ENCODE measurements at regions not wholly inside any gene's neighbourhood (a gene's known extent, or its start where the extent isn't known, plus 50 kb on each side); places are given as distances from the start of the nearest gene placed in this dataset.

DNA sequence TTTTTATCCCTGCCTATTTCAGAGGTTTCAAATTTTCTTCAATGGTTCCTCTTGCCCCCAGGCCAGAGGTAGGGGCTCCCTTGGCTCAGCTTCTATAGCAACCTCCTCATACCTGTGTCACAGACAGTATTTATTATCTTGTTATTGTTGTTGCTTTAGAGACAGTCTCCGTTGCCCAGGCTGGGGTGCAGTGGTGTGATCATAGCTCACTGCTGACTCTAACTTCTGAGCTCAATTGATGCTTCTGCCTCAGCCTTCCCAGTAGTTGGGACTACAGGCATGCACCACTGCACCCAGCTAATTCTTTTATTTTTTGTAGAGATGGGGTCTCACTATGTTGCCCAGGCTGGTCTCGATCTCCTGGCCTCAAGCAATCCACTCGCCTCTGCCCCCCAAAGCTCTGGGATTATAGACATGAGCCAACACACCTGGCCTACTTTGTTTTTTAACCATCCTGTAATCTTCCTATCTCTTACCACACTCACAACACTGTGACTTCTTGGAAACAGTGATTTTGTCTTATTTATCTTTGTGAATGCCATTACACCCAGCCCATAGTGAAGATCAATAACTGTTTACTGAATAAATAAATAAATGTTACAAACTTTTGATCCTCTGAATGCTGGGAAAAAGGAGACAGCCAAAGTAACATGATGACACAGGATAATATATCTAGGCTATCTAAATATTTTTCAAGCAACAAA lies 95.9 kb downstream of the PHLDA1 start (continued):
- TF ChIP-seq HNF4G (IDR thresholded peaks at IDR 0.05): no peak
- TF ChIP-seq, protein P1, sequence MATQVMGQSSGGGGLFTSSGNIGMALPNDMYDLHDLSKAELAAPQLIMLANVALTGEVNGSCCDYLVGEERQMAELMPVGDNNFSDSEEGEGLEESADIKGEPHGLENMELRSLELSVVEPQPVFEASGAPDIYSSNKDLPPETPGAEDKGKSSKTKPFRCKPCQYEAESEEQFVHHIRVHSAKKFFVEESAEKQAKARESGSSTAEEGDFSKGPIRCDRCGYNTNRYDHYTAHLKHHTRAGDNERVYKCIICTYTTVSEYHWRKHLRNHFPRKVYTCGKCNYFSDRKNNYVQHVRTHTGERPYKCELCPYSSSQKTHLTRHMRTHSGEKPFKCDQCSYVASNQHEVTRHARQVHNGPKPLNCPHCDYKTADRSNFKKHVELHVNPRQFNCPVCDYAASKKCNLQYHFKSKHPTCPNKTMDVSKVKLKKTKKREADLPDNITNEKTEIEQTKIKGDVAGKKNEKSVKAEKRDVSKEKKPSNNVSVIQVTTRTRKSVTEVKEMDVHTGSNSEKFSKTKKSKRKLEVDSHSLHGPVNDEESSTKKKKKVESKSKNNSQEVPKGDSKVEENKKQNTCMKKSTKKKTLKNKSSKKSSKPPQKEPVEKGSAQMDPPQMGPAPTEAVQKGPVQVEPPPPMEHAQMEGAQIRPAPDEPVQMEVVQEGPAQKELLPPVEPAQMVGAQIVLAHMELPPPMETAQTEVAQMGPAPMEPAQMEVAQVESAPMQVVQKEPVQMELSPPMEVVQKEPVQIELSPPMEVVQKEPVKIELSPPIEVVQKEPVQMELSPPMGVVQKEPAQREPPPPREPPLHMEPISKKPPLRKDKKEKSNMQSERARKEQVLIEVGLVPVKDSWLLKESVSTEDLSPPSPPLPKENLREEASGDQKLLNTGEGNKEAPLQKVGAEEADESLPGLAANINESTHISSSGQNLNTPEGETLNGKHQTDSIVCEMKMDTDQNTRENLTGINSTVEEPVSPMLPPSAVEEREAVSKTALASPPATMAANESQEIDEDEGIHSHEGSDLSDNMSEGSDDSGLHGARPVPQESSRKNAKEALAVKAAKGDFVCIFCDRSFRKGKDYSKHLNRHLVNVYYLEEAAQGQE (IDR thresholded peaks at IDR 0.05): peak; percentile 51

DNA sequence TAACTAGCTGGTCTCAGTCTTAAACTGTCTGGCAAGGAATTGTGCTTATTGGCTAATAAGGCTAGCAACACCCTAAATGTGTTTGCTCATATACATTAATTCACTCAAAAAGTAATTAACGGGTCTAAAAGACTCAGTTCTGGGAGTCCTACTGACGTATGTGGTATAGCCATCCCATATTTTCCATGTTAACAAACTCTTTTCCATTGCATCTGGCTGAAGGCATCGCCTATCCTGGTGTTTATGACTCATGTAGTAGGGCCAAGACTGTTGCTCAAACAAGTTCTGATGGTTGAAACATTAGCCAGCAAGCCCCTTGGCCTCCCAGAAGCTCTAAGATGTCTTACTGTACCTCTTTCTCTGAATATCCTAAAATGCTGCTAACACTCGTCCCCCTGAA lies 98.5 kb downstream of the PHLDA1 start:
- TF ChIP-seq RXRA (IDR thresholded peaks at IDR 0.05) (no peak), FOXA2 (IDR thresholded peaks at IDR 0.05) (no peak), HNF4G (IDR thresholded peaks at IDR 0.05) (no peak), EGR1 (IDR thresholded peaks at IDR 0.05; ENCODE audit: low read depth in 2 of 2) (no peak), JUND (IDR thresholded peaks at IDR 0.05) (no peak), SP1 (IDR thresholded peaks at IDR 0.05) (no peak), YY1 (IDR thresholded peaks at IDR 0.05) (no peak), NR2F2 (IDR thresholded peaks at IDR 0.05) (no peak), TAF1 (conservative IDR thresholded peaks at IDR 0.05) (no peak), FOXA1 (IDR thresholded peaks at IDR 0.05) (no peak)
- TF ChIP-seq, protein P2, sequence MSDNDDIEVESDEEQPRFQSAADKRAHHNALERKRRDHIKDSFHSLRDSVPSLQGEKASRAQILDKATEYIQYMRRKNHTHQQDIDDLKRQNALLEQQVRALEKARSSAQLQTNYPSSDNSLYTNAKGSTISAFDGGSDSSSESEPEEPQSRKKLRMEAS (IDR thresholded peaks at IDR 0.05): no peak
- TF ChIP-seq, protein P3, sequence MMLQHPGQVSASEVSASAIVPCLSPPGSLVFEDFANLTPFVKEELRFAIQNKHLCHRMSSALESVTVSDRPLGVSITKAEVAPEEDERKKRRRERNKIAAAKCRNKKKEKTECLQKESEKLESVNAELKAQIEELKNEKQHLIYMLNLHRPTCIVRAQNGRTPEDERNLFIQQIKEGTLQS (IDR thresholded peaks at IDR 0.05): no peak
- TF ChIP-seq, protein P4, sequence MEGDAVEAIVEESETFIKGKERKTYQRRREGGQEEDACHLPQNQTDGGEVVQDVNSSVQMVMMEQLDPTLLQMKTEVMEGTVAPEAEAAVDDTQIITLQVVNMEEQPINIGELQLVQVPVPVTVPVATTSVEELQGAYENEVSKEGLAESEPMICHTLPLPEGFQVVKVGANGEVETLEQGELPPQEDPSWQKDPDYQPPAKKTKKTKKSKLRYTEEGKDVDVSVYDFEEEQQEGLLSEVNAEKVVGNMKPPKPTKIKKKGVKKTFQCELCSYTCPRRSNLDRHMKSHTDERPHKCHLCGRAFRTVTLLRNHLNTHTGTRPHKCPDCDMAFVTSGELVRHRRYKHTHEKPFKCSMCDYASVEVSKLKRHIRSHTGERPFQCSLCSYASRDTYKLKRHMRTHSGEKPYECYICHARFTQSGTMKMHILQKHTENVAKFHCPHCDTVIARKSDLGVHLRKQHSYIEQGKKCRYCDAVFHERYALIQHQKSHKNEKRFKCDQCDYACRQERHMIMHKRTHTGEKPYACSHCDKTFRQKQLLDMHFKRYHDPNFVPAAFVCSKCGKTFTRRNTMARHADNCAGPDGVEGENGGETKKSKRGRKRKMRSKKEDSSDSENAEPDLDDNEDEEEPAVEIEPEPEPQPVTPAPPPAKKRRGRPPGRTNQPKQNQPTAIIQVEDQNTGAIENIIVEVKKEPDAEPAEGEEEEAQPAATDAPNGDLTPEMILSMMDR (IDR thresholded peaks at IDR 0.05; ENCODE audit: low read depth, low read length, missing input control): no peak
- TF ChIP-seq, protein P1 (IDR thresholded peaks at IDR 0.05): no peak
- Histone ChIP-seq H3K36me3 (ENCODE audit: control insufficient read depth in 4 of 4, insufficient read depth in 3 of 4, low read depth in 1 of 4, low read length in 3 of 4) (no peaks in the 10 kb centered on the region), H3K27ac (ENCODE audit: low read depth in 1 of 2, low read length in 2 of 2) (no peak overlapping the region), H3K9ac (ENCODE audit: low read depth in 1 of 2, low read length in 2 of 2) (no peak overlapping the region), H3K27me3 (ENCODE audit: control insufficient read depth in 4 of 4, insufficient read depth in 4 of 4, low read length in 3 of 4) (no peaks in the 10 kb centered on the region), H3K9me3 (ENCODE audit: control insufficient read depth in 4 of 4, low read length in 3 of 4) (no peaks in the 10 kb centered on the region), H3K4me1 (ENCODE audit: control insufficient read depth in 4 of 4, insufficient read depth in 4 of 4, low read length in 3 of 4) (peaks cover 12 to 21% (median 17%) of the 10 kb centered on the region in 4 donors), H3K4me3 (ENCODE audit: low read depth in 1 of 3, low read length in 3 of 3) (no peak overlapping the region)
- no peak for DNase-seq (ENCODE audit: low spot score)
- WGBS: 93% methylated on average over 4 of the region's 4 CpGs

Data from liver (tissue), 8 donors.